Psoas muscle (tissue), 7 donors: ENCODE measurements at regions not wholly inside any gene's neighbourhood (a gene's known extent, or its start where the extent isn't known, plus 50 kb on each side); places are given as distances from the start of the nearest gene placed in this dataset.
"Not testable (repeated sequence)": the region's sequence is repeated elsewhere in the genome, so short reads cannot be mapped to it uniquely, and the experiment has no call there.

Experiments
- ATAC-seq, 4 donors: fragments of 200-7000 bp; cut with Tn5 transposase; one replicate each; pipeline ENCODE4 v1.9.1; 2020; ENCODE audit warnings: moderate library complexity in 3 of 4, mild to moderate bottlenecking in 2 of 4
- DNase-seq, 2 donors: peaks; one replicate each; pipeline ENCODE4 v3.0.0-alpha.2; 2020
- H3K27ac ChIP-seq: fragments of 200-600 bp; one replicate; pipeline ENCODE4 v1.8.0; 2022
- H3K27me3 ChIP-seq, 3 donors: fragments of 200-600 bp in 1 of 3; one replicate each; pipeline versions ENCODE4 v1.6.1 to v1.8.0; 2013 to 2022; ENCODE audit warnings: low read length in 2 of 3, mild to moderate bottlenecking in 2 of 3, moderate library complexity in 1 of 3; ENCODE audit not compliant: insufficient read depth in 3 of 3
- H3K36me3 ChIP-seq, 2 donors: fragments of 200-600 bp in 1 of 2; one replicate each; pipeline versions ENCODE4 v1.6.1 to v1.8.0; 2013 to 2022; ENCODE audit warnings: low read depth in 1 of 2, mild to moderate bottlenecking in 1 of 2, moderate library complexity in 1 of 2; ENCODE audit not compliant: insufficient read depth in 1 of 2
- H3K4me1 ChIP-seq: fragments of 200-600 bp; one replicate; pipeline ENCODE4 v1.8.0; 2022
- H3K4me3 ChIP-seq: fragments of 200-600 bp; one replicate; pipeline ENCODE4 v1.8.0; 2022; ENCODE audit warnings: mild to moderate bottlenecking
- H3K9me3 ChIP-seq: fragments of 200-600 bp; one replicate; pipeline ENCODE4 v1.8.0; 2022
- WGBS, 3 donors: extraction: QIAGEN DNeasy Blood & Tissue Kit; methylation state at CpG; one replicate each; pipeline versions ENCODE4 v1.1.6 to v1.1.7; 2013; 5-methylcytosine and 5-hydroxymethylcytosine counted together
- intact Hi-C, 2 donors: fragments of 100-400 bp; cut with DNase I; formaldehyde crosslinking; loops; one replicate each; pipeline versions ENCODE4 v1.11.0 to v1.14.2; 2022
- TF ChIP-seq, protein P1 (sequence below): fragments of 200-600 bp; IDR thresholded peaks from one replicate; pipeline ENCODE4 v1.8.0; 2022; ENCODE audit warnings: antibody characterized with exemption
- donor health status: healthy with polysubstance abuse.
- donor health status: DM: no; HTN: no; CAD: no; lungs with moderate emphysema.
- donor health status: Bipolar disorder and iron deficiency.
- donor health status: healthy.
- donor health status: DM: yes; HTN: yes; CAD: no.
- donor health status: DM: no; HTN: no; CAD: no.
- donor health status: DM: yes; HTN: yes; CAD: no.

DNA sequence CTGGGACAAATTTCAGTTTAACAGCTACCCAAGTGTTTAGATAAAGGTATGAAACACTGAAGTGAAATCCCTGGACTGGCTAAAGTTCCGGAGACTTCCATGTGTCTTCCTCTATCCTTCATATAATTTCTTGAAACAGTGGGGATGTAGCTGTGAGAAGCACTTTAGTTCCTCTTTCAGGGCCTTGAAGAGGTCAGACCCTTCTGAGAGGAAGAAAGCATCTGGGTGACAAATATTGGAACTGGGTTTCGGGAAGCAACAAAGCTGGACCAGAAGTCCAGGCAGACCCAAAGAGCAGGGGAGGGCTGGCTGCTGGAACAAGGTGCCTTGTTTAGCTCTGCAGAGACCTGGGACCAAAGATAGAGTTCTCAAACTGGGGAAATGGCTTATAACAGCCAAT lies 75.4 kb upstream of the ZFAND5 start:
- TF ChIP-seq, protein P1, sequence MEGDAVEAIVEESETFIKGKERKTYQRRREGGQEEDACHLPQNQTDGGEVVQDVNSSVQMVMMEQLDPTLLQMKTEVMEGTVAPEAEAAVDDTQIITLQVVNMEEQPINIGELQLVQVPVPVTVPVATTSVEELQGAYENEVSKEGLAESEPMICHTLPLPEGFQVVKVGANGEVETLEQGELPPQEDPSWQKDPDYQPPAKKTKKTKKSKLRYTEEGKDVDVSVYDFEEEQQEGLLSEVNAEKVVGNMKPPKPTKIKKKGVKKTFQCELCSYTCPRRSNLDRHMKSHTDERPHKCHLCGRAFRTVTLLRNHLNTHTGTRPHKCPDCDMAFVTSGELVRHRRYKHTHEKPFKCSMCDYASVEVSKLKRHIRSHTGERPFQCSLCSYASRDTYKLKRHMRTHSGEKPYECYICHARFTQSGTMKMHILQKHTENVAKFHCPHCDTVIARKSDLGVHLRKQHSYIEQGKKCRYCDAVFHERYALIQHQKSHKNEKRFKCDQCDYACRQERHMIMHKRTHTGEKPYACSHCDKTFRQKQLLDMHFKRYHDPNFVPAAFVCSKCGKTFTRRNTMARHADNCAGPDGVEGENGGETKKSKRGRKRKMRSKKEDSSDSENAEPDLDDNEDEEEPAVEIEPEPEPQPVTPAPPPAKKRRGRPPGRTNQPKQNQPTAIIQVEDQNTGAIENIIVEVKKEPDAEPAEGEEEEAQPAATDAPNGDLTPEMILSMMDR = no peak
- H3K27me3 ChIP-seq = no peaks in the 10 kb centered on the region
- H3K36me3 ChIP-seq = no peaks in the 10 kb centered on the region
- WGBS, 3 donors = 94 to 98% (median 96%) methylated on average over 2 of the region's 2 CpGs
- no peak overlapping the region for H3K27ac ChIP-seq
- no peaks in the 10 kb centered on the region for H3K9me3 ChIP-seq
- ATAC-seq = no peak
- no peak overlapping the region for H3K4me3 ChIP-seq
- intact Hi-C loops = no loop called here
- no peaks in the 10 kb centered on the region for H3K4me1 ChIP-seq
- DNase-seq = no peak

DNA sequence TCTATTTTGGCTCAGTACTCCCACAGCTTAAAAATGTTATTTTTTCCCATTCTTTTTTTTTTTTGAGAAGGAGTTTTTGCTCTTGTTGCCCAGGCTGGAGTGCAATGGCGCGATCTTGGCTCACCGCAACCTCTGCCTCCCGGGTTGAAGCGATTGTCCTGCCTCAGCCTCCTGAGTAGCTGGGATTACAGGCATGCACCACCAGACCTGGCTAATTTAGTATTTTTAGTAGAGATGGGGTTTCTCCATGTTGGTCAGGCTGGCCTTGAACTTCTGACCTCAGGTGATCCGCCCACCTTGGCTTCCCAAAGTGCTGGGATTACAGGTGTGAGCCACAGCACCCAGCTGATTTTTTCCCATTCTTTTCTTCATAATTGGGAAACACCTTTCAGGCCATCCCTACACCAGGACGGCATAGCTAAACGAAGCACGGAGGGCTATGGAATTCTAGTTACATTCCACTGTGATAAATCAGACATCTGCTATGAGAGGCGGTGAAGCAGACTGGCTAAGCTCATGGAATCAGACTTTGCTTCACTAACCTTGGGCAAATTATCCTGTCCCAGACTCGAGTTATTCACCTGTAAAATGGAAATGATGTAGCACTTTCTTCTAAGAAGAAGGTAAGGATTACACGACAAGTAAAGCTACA lies 68.7 kb upstream of the ZFAND5 start:
- WGBS, 3 donors = 69 to 74% (median 74%) methylated on average over 12 of the region's 12 CpGs
- H3K36me3 ChIP-seq, H3K27ac ChIP-seq, H3K4me3 ChIP-seq, intact Hi-C loops, H3K9me3 ChIP-seq, DNase-seq, ATAC-seq, H3K27me3 ChIP-seq, H3K4me1 ChIP-seq: not testable (repeated sequence)

DNA sequence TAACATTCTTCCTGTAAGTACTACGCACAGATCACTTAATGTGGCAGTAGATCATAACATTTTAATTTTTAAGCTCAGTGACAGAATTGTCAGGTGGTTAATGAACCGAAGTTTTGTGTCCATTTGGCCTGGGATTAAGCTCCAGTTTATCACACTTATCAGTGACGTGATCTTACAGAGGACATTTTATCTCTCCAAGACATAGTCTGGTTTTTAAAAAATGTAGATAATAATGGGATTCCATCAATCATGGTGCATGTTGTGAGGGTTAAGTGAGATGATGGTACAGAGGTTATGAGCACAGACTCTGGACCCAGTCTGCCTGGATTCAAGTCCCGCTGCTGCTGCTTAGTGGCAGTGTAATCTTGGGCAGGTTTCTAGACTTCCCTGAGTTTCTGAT lies 66.0 kb upstream of the ZFAND5 start:
- H3K4me1 ChIP-seq = no peaks in the 10 kb centered on the region
- intact Hi-C loops = no loop called here
- 70 to 82% (median 70%) methylated on average over 4 of the region's 4 CpGs for WGBS, 3 donors
- H3K4me3 ChIP-seq = no peak overlapping the region
- DNase-seq (no peak), ATAC-seq (no peak)
- H3K27me3 ChIP-seq = no peaks in the 10 kb centered on the region
- no peaks in the 10 kb centered on the region for H3K9me3 ChIP-seq
- TF ChIP-seq, protein P1 = no peak
- no peaks in the 10 kb centered on the region for H3K36me3 ChIP-seq
- no peak overlapping the region for H3K27ac ChIP-seq

DNA sequence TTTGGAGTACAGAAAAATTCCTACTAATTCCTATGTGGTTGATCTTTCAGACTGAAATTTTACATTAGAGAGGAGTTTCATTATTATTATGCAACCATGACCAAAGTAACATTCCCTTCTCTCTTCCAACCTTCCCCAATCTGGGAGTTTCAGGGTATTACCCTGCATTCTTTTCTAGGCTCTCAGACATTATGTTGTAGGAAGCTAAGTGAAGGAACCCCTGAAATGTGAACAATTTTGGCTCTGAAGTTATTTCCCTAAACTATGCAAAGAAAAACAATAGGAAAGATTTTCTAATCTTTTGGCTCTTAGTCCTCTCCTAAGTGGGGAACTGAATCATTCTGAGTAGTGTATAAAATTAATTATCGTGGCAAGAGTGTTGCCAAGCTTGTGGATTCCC lies 63.3 kb upstream of the ZFAND5 start:
- WGBS, 3 donors = 19 to 41% (median 27%) methylated on average over 1 of the region's 1 CpG
- no peaks in the 10 kb centered on the region for H3K27me3 ChIP-seq
- H3K4me1 ChIP-seq = no peaks in the 10 kb centered on the region
- H3K36me3 ChIP-seq = no peaks in the 10 kb centered on the region
- intact Hi-C loops = no loop called here
- DNase-seq = no peak
- no peak overlapping the region for H3K4me3 ChIP-seq
- TF ChIP-seq, protein P1 = no peak
- no peaks in the 10 kb centered on the region for H3K9me3 ChIP-seq
- no peak for ATAC-seq
- H3K27ac ChIP-seq = no peak overlapping the region

DNA sequence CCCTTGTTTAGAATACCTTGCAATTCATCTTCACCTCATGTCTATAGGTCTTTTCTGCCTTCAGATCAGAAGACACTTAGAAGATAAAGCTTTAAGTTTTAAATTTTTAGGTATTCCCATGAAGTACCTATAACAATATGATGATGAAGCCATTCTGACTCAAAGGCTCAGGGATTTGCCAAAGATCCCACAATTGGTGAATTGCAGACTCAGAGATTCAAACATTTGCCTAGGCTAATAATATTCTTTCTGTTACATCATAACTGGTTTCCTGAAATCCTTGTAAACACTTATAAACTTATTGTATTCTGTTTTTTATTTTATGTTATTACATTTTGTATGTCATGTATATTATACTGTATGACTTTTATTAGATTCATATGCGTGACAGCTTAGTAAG lies 62.8 kb upstream of the ZFAND5 start:
- no peak for ATAC-seq
- Histone ChIP-seq H3K27ac (no peak overlapping the region), H3K27me3 (no peaks in the 10 kb centered on the region), H3K36me3 (no peaks in the 10 kb centered on the region), H3K4me3 (no peak overlapping the region), H3K4me1 (no peaks in the 10 kb centered on the region), H3K9me3 (no peaks in the 10 kb centered on the region)
- TF ChIP-seq, protein P1 = no peak
- 83 to 98% (median 85%) methylated on average over 1 of the region's 1 CpG for WGBS, 3 donors
- intact Hi-C loops = no loop called here
- DNase-seq = no peak
